HS-5 (cell line): ENCODE measurements at regions not wholly inside any gene's neighbourhood (a gene's known extent, or its start where the extent isn't known, plus 50 kb on each side); places are given as distances from the start of the nearest gene placed in this dataset.

Experiments used
- DNase-seq: peaks from one replicate; pipeline ENCODE4 v3.0.0-alpha.2; 2012; ENCODE audit warnings: low read depth

GRCh38 chr6:156725712-156726111 lies 51.5 kb upstream of the ARID1B start:
- no peak for DNase-seq

GRCh38 chr6:156720691-156721685 lies 56.2 kb upstream of the ARID1B start:
- DNase-seq, result no peak

GRCh38 chr6:156719720-156720563 lies 57.2 kb upstream of the ARID1B start:
- DNase-seq, result peak; percentile 43

GRCh38 chr6:156719395-156719719 lies 57.8 kb upstream of the ARID1B start:
- no peak for DNase-seq

GRCh38 chr6:156718647-156719394 lies 58.4 kb upstream of the ARID1B start:
- no peak for DNase-seq

- no peak for DNase-seq
Observed at GRCh38 chr6:156717542-156717941, 59.6 kb upstream of the ARID1B start.

- DNase-seq, result no peak
Observed at GRCh38 chr6:156715839-156716238, 61.3 kb upstream of the ARID1B start.

- DNase-seq, result no peak
Observed at GRCh38 chr6:156713548-156713947, 63.6 kb upstream of the ARID1B start.

GRCh38 chr6:156710479-156710878 lies 66.7 kb upstream of the ARID1B start:
- no peak for DNase-seq

- no peak for DNase-seq
Observed at GRCh38 chr6:156707818-156708217, 69.4 kb upstream of the ARID1B start.

GRCh38 chr6:156703719-156704118 lies 73.5 kb upstream of the ARID1B start:
- no peak for DNase-seq

GRCh38 chr6:156701966-156702365 lies 75.2 kb upstream of the ARID1B start:
- no peak for DNase-seq

GRCh38 chr6:156700440-156701057 lies 76.6 kb upstream of the ARID1B start:
- no peak for DNase-seq

GRCh38 chr6:156699935-156700334 lies 77.2 kb upstream of the ARID1B start:
- DNase-seq, result no peak

- DNase-seq, result peak; percentile 68
Observed at GRCh38 chr6:156699017-156699421, 78.2 kb upstream of the ARID1B start.

GRCh38 chr6:156698239-156699016 lies 78.8 kb upstream of the ARID1B start:
- no peak for DNase-seq

GRCh38 chr6:156697225-156697830 lies 79.8 kb upstream of the ARID1B start:
- no peak for DNase-seq

GRCh38 chr6:156695742-156696141 lies 81.4 kb upstream of the ARID1B start:
- DNase-seq, result no peak

- no peak for DNase-seq
Observed at GRCh38 chr6:156694679-156695078, 82.5 kb upstream of the ARID1B start.

GRCh38 chr6:156691018-156691417 lies 86.2 kb upstream of the ARID1B start:
- no peak for DNase-seq

GRCh38 chr6:156689656-156690055 lies 87.5 kb upstream of the ARID1B start:
- no peak for DNase-seq
